Naive thymus-derived CD4-positive, alpha-beta T cell (primary cell): ENCODE measurements at regions not wholly inside any gene's neighbourhood (a gene's known extent, or its start where the extent isn't known, plus 50 kb on each side); places are given as distances from the start of the nearest gene placed in this dataset.
A peak's percentile ranks its signal among the peaks of the same experiment; 100 is the strongest.

Experiments used
- ATAC-seq: fragments of 150-1000 bp; cut with Tn5 transposase; 2 replicates; pipeline ENCODE4 v1.10.0; 2021; ENCODE audit warnings: mild to moderate bottlenecking, moderate library complexity
- CTCF ChIA-PET: fragments of 350-600 bp; sonication (Branson Sonifier 250); formaldehyde crosslinking; loops from one replicate; lab custom pipeline; 2021; ENCODE audit warnings: antibody characterized with exemption; lab: Charles Lee
- POLR2A ChIA-PET: fragments of 350-600 bp; sonication (Branson Sonifier 250); formaldehyde crosslinking; loops from one replicate; lab custom pipeline; 2021; ENCODE audit warnings: antibody characterized with exemption, inconsistent platforms; lab: Charles Lee
- DNase-seq, 9 donors: peaks; one replicate each; pipeline versions ENCODE4 v3.0.0 to v3.0.0-alpha.2; 2020 to 2022; ENCODE audit warnings: mixed read lengths in 1 of 9
- H3K27ac ChIP-seq: one replicate; pipeline ENCODE4 v1.7.0; 2013; ENCODE audit warnings: mild to moderate bottlenecking, low read depth, low read length, moderate library complexity
- H3K27me3 ChIP-seq, 2 donors: one replicate each; pipeline ENCODE4 v1.7.0; 2013; ENCODE audit warnings: low read length in 2 of 2, mild to moderate bottlenecking in 2 of 2, moderate library complexity in 2 of 2; ENCODE audit not compliant: control insufficient read depth in 2 of 2, insufficient read depth in 2 of 2
- H3K36me3 ChIP-seq, 3 experiments: 1 replicate in 2 of 3; 2 replicates in 1 of 3; pipeline ENCODE4 v1.7.0; 2013; ENCODE audit warnings: low read length in 3 of 3, mild to moderate bottlenecking in 3 of 3, moderate library complexity in 1 of 3; ENCODE audit not compliant: insufficient read depth in 3 of 3, control insufficient read depth in 2 of 3
- H3K4me1 ChIP-seq, 2 donors: one replicate each; pipeline ENCODE4 v1.7.0; 2013; ENCODE audit warnings: low read length in 2 of 2, mild to moderate bottlenecking in 2 of 2, moderate library complexity in 1 of 2; ENCODE audit not compliant: control insufficient read depth in 2 of 2, insufficient read depth in 2 of 2
- H3K4me3 ChIP-seq: 2 replicates; pipeline ENCODE4 v1.7.0; 2013; ENCODE audit warnings: mild to moderate bottlenecking, low read length
- H3K9me3 ChIP-seq, 3 experiments: 1 replicate in 2 of 3; 2 replicates in 1 of 3; pipeline ENCODE4 v1.7.0; 2013; ENCODE audit warnings: low read length in 3 of 3; ENCODE audit not compliant: control insufficient read depth in 2 of 3
- H3K27ac Mint-ChIP-seq, 9 donors: one replicate each; pipeline ENCODE4 v1.8.0; 2020 to 2022; ENCODE audit warnings: mixed read lengths in 9 of 9, mild to moderate bottlenecking in 8 of 9, moderate library complexity in 5 of 9, inconsistent platforms in 2 of 9
- H3K27me3 Mint-ChIP-seq, 5 donors: one replicate each; pipeline ENCODE4 v1.8.0; 2021 to 2022; ENCODE audit warnings: mixed read lengths in 5 of 5, mild to moderate bottlenecking in 1 of 5
- H3K36me3 Mint-ChIP-seq, 5 donors: one replicate each; pipeline ENCODE4 v1.8.0; 2020 to 2022; ENCODE audit warnings: mixed read lengths in 5 of 5, mild to moderate bottlenecking in 3 of 5, inconsistent platforms in 1 of 5
- H3K4me1 Mint-ChIP-seq, 7 donors: one replicate each; pipeline ENCODE4 v1.8.0; 2020 to 2022; ENCODE audit warnings: mixed read lengths in 7 of 7, mild to moderate bottlenecking in 3 of 7, inconsistent platforms in 1 of 7
- H3K4me3 Mint-ChIP-seq, 10 donors: one replicate each; pipeline ENCODE4 v1.8.0; 2020 to 2022; ENCODE audit warnings: mild to moderate bottlenecking in 10 of 10, mixed read lengths in 10 of 10, moderate library complexity in 6 of 10, inconsistent platforms in 2 of 10
- H3K9me3 Mint-ChIP-seq, 11 donors: one replicate each; pipeline ENCODE4 v1.8.0; 2020 to 2022; ENCODE audit warnings: mixed read lengths in 11 of 11, mild to moderate bottlenecking in 4 of 11, inconsistent platforms in 1 of 11, moderate library complexity in 1 of 11
- intact Hi-C, 2 donors: fragments of 100-400 bp; cut with micrococcal nuclease; formaldehyde crosslinking; loops; one replicate each; pipeline ENCODE4 v1.15.1; 2023

GRCh38 chr13:30151388-30151787 lies 156.0 kb downstream of the KATNAL1 start:
- no peaks in the 10 kb centered on the region for H3K36me3 ChIP-seq
- Mint-ChIP-seq H3K4me1 (peaks cover 37 to 96% (median 76%) of the 10 kb centered on the region in 7 donors), H3K27ac (peak overlapping the region in 8 of 9 donors; percentile 11 to 96 (median 89)), H3K9me3 (no peaks in the 10 kb centered on the region), H3K36me3 (peaks cover 0 to 11% (median 0%) of the 10 kb centered on the region in 5 donors), H3K27me3 (no peaks in the 10 kb centered on the region), H3K4me3 (peak overlapping the region in 9 of 10 donors; percentile 7 to 75 (median 33))
- H3K4me1 ChIP-seq = peaks cover 55 to 76% of the 10 kb centered on the region in 2 donors
- H3K9me3 ChIP-seq = no peaks in the 10 kb centered on the region
- DNase-seq (no peak), ATAC-seq (no peak)
- no peaks in the 10 kb centered on the region for H3K27me3 ChIP-seq
- no peak overlapping the region for H3K27ac ChIP-seq
- ChIA-PET CTCF (interaction anchor here (1.8 to 9.9 kb wide), 2 partner anchors 17 to 19 kb away, joined by 6 to 100 read pairs; no protein-coding TSS in a partner anchor), POLR2A (interaction anchor here (0.8 to 2.9 kb wide), 5 partner anchors 8 to 340 kb away, joined by 3 to 9 read pairs (median 4); no protein-coding TSS in a partner anchor)
- H3K4me3 ChIP-seq = no peak overlapping the region
- intact Hi-C loops = no loop called here

GRCh38 chr13:30149248-30149647 lies 158.1 kb downstream of the KATNAL1 start:
- Mint-ChIP-seq H3K27ac (peak overlapping the region; percentile 71 to 98 (median 93)), H3K36me3 (peaks cover 0 to 23% (median 5%) of the 10 kb centered on the region in 5 donors), H3K4me3 (peak overlapping the region in 8 of 10 donors; percentile 11 to 81 (median 74)), H3K9me3 (peaks cover 0 to 14% (median 4%) of the 10 kb centered on the region in 11 donors), H3K27me3 (no peaks in the 10 kb centered on the region), H3K4me1 (peaks cover 40 to 96% (median 80%) of the 10 kb centered on the region in 7 donors)
- Histone ChIP-seq H3K27me3 (no peaks in the 10 kb centered on the region), H3K36me3 (no peaks in the 10 kb centered on the region), H3K4me3 (no peak overlapping the region), H3K27ac (no peak overlapping the region), H3K9me3 (no peaks in the 10 kb centered on the region), H3K4me1 (peaks cover 56 to 77% of the 10 kb centered on the region in 2 donors)
- ChIA-PET POLR2A (interaction anchor here (0.7 to 3.2 kb wide), 14 partner anchors 9 to 467 kb away, joined by 3 to 16 read pairs (median 4); partner anchors contain the start of genes HMGB1 and KATNAL1), CTCF (interaction anchor here (2.0 to 9.9 kb wide), 2 partner anchors 9 to 17 kb away, joined by 9 to 100 read pairs; no protein-coding TSS in a partner anchor)
- ATAC-seq (no peak), DNase-seq (no peak)
- intact Hi-C loops = loop anchor here (2.0 to 5.0 kb wide), 5 partner anchors 158 to 468 kb away; partner anchors contain the start of genes KATNAL1 (in 1 of the 2) and USPL1 (in 1 of the 2)

- H3K4me1 Mint-ChIP-seq = peaks cover 39 to 95% (median 85%) of the 10 kb centered on the region in 7 donors
- Histone ChIP-seq H3K36me3 (no peaks in the 10 kb centered on the region), H3K27ac (peak overlapping the region; percentile 37), H3K9me3 (no peaks in the 10 kb centered on the region), H3K4me3 (peak overlapping the region; percentile 7), H3K27me3 (no peaks in the 10 kb centered on the region), H3K4me1 (peaks cover 56 to 81% of the 10 kb centered on the region in 2 donors)
- intact Hi-C loops = loop anchor here (1.0 to 5.0 kb wide), 6 partner anchors 16 to 469 kb away; partner anchors contain the start of genes KATNAL1 (in 1 of the 2) and USPL1 (in 1 of the 2)
- ATAC-seq = no peak
- H3K27me3 Mint-ChIP-seq = no peaks in the 10 kb centered on the region
- H3K36me3 Mint-ChIP-seq = peaks cover 0 to 23% (median 5%) of the 10 kb centered on the region in 5 donors
- no peak for DNase-seq
- peaks cover 0 to 14% (median 5%) of the 10 kb centered on the region in 11 donors for H3K9me3 Mint-ChIP-seq
- CTCF ChIA-PET = interaction anchor here (2.0 to 9.9 kb wide), 2 partner anchors 10 to 16 kb away, joined by 9 to 100 read pairs; no protein-coding TSS in a partner anchor
- peak overlapping the region; percentile 14 to 81 (median 65) for H3K4me3 Mint-ChIP-seq
- H3K27ac Mint-ChIP-seq = peak overlapping the region; percentile 87 to 98 (median 93)
- POLR2A ChIA-PET = interaction anchor here (0.7 to 3.2 kb wide), 18 partner anchors 8 to 467 kb away, joined by 3 to 16 read pairs (median 4); partner anchors contain the start of genes HMGB1, KATNAL1 and UBL3
Observed at GRCh38 chr13:30148786-30149185, 158.6 kb downstream of the KATNAL1 start.

GRCh38 chr13:30148171-30148754 lies 159.1 kb downstream of the KATNAL1 start:
- H3K4me3 Mint-ChIP-seq = peak overlapping the region; percentile 43 to 81 (median 75)
- intact Hi-C loops = loop anchor here (1.0 to 5.0 kb wide), 6 partner anchors 16 to 469 kb away; partner anchors contain the start of genes KATNAL1 (in 1 of the 2) and USPL1 (in 1 of the 2)
- peaks cover 41 to 96% (median 88%) of the 10 kb centered on the region in 7 donors for H3K4me1 Mint-ChIP-seq
- DNase-seq = peak in 7 of 9 donors; percentile 43 to 83 (median 69)
- no peaks in the 10 kb centered on the region for H3K27me3 Mint-ChIP-seq
- Histone ChIP-seq H3K27ac (peak overlapping the region; percentile 37), H3K4me3 (peak overlapping the region; percentile 7), H3K27me3 (no peaks in the 10 kb centered on the region), H3K36me3 (no peaks in the 10 kb centered on the region), H3K9me3 (no peaks in the 10 kb centered on the region), H3K4me1 (peaks cover 59 to 83% of the 10 kb centered on the region in 2 donors)
- CTCF ChIA-PET = interaction anchor here (0.7 to 9.9 kb wide), 3 partner anchors 10 to 36 kb away, joined by 3 to 100 read pairs (median 9); no protein-coding TSS in a partner anchor
- POLR2A ChIA-PET = interaction anchor here (0.5 to 3.2 kb wide), 22 partner anchors 8 to 468 kb away, joined by 3 to 16 read pairs (median 4); partner anchors contain the start of genes HMGB1, KATNAL1 and UBL3
- H3K27ac Mint-ChIP-seq = peak overlapping the region; percentile 87 to 98 (median 93)
- peak; percentile 89 for ATAC-seq
- H3K9me3 Mint-ChIP-seq = peaks cover 0 to 14% (median 5%) of the 10 kb centered on the region in 11 donors
- peaks cover 0 to 24% (median 5%) of the 10 kb centered on the region in 5 donors for H3K36me3 Mint-ChIP-seq

GRCh38 chr13:30147421-30147820 lies 159.9 kb downstream of the KATNAL1 start:
- H3K4me1 Mint-ChIP-seq = peaks cover 45 to 96% (median 92%) of the 10 kb centered on the region in 7 donors
- intact Hi-C loops = loop anchor here (5.0 kb wide), 4 partner anchors 225 to 470 kb away; partner anchors contain the start of gene USPL1 (in 1 of the 2)
- peaks cover 64 to 86% of the 10 kb centered on the region in 2 donors for H3K4me1 ChIP-seq

More at GRCh38 chr13:30147421-30147820, 159.9 kb downstream of the KATNAL1 start:
- Mint-ChIP-seq H3K27me3 (no peaks in the 10 kb centered on the region), H3K4me3 (peak overlapping the region; percentile 43 to 81 (median 75)), H3K9me3 (peaks cover 0 to 15% (median 5%) of the 10 kb centered on the region in 11 donors), H3K27ac (peak overlapping the region; percentile 87 to 98 (median 93)), H3K36me3 (peaks cover 0 to 24% (median 5%) of the 10 kb centered on the region in 5 donors)
- peak overlapping the region; percentile 37 for H3K27ac ChIP-seq
- ChIA-PET POLR2A (interaction anchor here (0.5 to 3.2 kb wide), 15 partner anchors 9 to 469 kb away, joined by 3 to 16 read pairs (median 5); partner anchors contain the start of genes HMGB1 and UBL3), CTCF (interaction anchor here (1.4 to 9.9 kb wide), 4 partner anchors 10 to 315 kb away, joined by 3 to 100 read pairs (median 14); no protein-coding TSS in a partner anchor)
- DNase-seq = peak in 1 of 9 donors; percentile 12
- H3K4me3 ChIP-seq = peak overlapping the region; percentile 20
- H3K9me3 ChIP-seq = no peaks in the 10 kb centered on the region
- ATAC-seq = no peak
- H3K36me3 ChIP-seq = no peaks in the 10 kb centered on the region
- no peaks in the 10 kb centered on the region for H3K27me3 ChIP-seq
